Islet of Langerhans (tissue), 1 donor: ENCODE measurements at regions not wholly inside any gene's neighbourhood (a gene's known extent, or its start where the extent isn't known, plus 50 kb on each side); places are given as distances from the start of the nearest gene placed in this dataset.
"Not testable (repeated sequence)": the region's sequence is repeated elsewhere in the genome, so short reads cannot be mapped to it uniquely, and the experiment has no call there.

Experiments
- FAIRE-seq: peaks from one replicate; lab custom pipeline; 2011; peaks lifted over from hg19 to GRCh38; lab: Jason Lieb, UNC

DNA sequence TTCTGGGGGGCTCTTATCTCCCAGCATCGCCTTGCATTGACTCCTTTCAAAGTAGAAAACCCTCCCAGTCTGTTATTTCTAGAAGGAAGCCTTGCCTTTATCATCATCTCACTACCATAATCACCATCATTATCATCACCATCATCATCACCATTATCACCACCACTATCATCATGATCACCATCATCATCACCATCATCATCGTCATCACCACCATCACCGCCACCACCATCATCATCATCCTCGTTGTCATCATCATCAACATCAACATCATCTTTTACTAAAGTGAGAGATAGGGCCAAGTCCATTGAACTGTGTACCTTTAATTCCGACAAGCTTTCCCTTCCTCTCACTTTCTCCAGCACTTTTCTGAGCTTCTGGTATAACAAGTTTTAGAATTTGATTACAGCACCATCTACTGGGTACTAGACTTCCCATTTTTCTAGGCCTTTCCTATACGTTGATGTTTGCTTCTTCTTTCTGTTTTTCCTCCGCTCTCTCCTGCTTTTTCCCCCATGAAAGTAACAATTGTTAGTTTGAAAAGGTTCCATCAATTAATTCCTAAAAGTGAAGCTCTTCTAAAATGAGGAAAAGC is 226.4 kb downstream of the BUB3 start:
- peak; percentile 62 for FAIRE-seq

GRCh38 chr10:123381224-123381623 is 227.0 kb downstream of the BUB3 start:
- no peak for FAIRE-seq

- FAIRE-seq = no peak
Measured at GRCh38 chr10:123382491-123382890, 228.3 kb downstream of the BUB3 start.

DNA sequence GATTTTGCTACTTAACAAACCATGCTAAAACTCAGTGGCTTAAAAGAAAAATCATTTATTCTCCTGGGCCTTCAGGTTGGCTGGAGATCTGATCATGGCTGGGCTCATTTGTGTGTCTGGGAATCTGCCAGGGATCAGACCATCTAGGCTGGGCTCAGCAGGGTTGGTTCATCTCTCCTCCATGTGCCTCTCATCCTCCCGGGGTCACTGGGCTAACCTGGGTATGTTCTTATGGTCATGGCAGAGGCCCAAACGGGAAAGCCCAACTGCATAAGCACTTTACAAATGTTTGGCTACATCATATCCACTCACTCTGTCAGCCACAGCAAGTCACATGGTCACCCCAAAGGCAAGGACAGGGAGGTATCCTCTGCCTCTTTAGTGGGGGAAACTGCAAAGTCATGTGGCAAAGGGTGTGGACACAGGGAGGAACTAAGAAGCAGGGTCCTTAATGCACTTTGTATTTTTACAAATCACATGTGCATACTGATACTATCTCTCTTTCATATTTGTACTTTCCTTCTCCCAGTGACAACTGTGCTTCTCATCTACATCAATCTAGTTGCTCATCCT is 231.4 kb downstream of the BUB3 start:
- FAIRE-seq = no peak

DNA sequence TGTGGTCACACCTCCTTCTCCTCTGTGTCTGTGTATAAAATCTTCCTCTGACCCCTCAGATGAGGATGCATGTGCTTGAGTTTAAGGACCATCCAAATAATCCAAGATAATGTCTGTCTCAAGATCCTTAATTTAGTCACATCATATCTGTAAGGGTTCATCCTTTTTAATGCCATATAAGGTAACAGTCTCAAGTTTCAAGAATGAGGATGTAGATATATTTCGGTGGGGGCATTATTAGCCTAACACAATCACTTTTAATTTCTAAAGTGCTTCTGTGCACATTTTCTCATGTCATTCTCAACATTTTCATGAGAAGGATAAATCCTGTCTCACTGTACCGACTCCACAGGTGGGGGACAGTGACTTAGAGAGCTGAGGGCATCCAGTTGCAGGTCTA is 235.3 kb downstream of the BUB3 start:
- FAIRE-seq = no peak

DNA sequence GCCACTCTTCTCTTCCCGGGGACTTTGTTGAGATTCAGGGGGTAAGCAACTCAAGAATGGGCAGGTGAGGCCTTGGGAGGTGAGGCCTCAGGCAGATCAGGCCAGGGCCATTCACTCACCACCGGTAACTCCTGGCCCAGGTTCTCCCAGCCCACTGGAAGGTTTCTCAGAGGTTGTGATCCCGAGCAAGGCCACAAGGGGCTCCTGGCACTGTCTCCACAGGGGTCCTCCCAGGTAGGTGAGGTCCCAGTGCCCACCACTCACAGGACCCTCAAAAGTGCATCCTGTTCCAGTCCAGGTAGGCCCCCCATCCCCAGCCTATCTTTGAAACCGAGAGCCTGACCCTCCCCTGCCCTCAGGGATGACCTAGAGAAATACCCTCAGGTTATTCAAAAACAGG is 236.1 kb downstream of the BUB3 start:
- FAIRE-seq = no peak

DNA sequence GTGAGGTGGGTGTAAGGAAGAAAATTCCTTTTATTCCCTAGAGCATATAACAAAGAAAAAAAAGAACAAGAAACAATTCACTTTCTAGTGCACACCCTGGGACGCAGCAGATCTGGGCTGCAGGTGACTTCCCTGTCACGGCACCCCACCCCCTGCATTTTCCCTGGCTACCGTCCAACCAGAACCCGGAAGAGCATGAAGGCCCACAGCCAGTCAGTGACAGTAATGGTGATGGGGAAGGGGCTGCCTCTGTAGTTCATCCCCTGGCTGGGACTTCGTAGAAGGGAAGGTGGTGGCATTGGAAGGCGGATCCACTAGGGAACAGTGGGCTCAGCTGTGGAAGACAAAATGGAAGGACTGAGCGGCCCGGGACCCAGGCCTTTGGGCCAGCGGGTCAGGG is 236.7 kb downstream of the BUB3 start:
- no peak for FAIRE-seq

- no peak for FAIRE-seq
Measured at GRCh38 chr10:123391275-123392028, 237.2 kb downstream of the BUB3 start.

- no peak for FAIRE-seq
Measured at GRCh38 chr10:123392182-123392963, 238.2 kb downstream of the BUB3 start.

GRCh38 chr10:123393170-123393569 is 239.0 kb downstream of the BUB3 start:
- FAIRE-seq = no peak

DNA sequence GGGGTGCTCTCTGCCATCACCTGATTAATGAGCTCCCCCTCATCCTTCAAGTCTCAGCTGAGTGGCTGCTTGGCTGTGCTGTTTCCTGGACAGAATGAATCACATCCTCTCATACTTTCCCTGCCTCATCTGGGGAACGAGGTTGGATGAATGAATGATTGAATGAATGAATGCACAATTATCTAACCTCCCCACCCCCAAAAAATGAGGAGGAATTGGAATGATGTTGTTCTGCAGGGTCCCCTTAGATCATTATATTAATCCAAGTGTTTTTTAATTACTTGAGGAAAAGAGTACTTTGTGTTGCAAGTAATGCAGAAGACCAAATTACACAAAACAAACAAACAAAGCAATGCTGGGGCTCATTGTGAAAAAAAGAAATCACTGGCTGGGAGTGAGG is 240.2 kb downstream of the BUB3 start:
- no peak for FAIRE-seq

DNA sequence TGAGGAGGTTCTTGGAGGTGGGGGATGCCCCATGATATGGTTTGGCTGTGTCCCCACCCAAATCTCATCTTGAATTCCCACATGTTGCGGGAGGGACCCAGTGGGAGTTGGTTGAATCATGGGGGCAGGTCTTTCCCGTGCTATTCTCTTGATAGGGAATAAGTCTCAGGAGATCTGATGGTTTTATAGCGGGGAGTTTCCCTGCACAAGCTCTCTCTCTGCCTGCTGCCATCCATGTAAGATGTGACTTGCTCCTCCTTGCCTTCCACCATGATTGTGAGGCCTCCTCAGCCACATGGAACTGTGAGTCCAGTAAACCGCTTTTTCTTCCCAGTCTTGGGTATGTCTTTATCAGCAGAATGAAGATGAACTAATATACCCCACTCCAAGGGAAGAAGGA is 241.0 kb downstream of the BUB3 start:
- FAIRE-seq = not testable (repeated sequence)

DNA sequence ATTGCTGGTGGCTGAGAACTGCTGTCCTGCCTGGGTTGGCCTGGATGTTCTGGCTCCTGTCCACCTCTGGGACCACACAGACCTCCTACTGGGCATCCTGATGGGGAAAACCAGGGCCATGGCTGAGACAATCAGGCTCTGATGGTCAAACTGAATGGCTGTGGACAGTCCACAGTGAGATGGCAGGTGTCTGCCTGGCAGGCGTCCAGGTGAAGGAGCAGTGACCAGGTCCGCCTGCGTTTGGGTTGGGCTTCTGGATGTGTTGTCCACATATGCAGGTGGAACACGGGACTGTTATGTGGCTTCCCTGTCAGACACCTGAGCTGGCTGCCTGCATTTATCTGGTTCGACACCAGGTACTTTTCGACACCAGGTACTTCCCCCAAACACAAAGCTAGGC is 241.7 kb downstream of the BUB3 start:
- no peak for FAIRE-seq

- no peak for FAIRE-seq
Measured at GRCh38 chr10:123398180-123398591, 244.0 kb downstream of the BUB3 start.

DNA sequence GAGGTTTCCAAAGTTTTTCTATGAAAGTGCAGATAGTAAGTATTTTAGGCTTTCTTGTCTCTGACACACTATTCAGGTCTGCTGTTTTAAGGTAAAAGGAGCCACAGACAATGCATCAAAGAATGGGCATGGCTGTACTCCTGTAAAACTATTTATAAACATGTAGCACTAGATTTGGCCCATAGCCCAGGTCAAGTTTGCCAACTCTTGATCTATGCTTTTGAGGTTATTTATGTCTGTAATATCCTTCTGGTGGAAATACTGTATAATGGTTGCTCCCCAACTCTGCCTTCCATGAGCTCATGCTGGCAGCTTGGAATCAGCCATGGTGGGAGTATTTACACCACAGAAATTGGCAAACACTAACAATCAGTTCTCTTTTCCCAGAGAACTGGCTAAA is 244.6 kb downstream of the BUB3 start:
- FAIRE-seq = no peak

GRCh38 chr10:123399276-123399839 is 245.2 kb downstream of the BUB3 start:
- FAIRE-seq = no peak

DNA sequence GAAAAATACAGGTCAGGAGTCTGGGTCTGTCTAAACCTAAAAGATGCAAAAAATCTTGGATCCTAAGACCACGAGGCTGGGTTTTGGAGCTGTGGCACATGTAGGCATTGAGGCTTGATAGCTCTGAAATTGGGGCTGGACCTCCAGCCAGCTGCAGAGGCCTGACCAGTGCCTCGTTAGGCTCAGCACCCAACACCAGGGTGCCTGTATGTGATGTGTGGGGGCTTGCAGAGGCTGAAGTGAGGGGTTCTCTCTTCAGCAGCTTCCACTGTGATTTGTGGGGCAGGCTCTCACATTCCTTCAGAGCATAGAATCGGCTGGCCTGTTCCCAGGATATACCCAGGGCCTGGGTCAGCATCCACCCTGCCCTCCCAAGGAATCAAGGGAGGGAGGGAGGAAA is 247.8 kb downstream of the BUB3 start:
- no peak for FAIRE-seq

GRCh38 chr10:123402656-123403055 is 248.5 kb downstream of the BUB3 start:
- FAIRE-seq = no peak

- no peak for FAIRE-seq
Measured at GRCh38 chr10:123404357-123404756, 250.2 kb downstream of the BUB3 start.

DNA sequence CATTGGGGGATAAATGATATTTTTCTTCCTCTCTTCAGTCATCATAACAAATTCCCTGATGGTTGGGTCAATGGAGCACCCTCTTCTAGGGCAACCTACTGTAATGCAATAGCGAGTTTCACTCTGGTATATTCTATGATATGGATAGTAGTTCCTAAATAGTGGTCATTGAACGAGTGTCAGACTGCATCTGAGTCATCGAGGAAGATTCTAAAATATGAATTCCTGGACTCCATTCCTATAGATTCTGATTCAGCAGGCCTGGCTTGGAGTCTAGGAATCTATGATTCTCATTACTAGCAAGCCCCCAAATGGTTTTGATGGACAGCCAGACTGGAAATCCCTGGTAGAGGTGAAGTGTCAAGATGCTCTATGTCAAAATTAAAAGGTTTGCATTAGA is 254.5 kb downstream of the BUB3 start:
- FAIRE-seq = no peak

DNA sequence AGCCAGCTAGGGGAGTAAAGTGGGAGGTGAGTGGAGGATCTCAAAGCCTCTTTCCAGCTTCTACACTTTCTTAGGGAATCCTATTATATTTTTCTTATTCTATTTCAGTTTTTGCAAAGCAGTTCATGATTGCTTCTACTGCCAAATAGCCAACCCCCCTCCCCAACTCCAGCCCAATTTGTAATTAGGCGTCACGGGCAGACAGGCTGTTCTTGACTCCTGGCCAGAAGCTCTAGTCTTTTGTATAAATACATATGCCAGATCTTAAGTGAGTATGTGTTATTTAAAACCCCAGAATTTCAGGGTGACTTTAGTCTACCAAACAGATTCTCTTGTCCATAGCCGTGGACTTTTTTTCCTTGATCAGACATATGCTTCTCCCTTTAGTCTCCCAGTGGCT is 255.2 kb downstream of the BUB3 start:
- no peak for FAIRE-seq

- no peak for FAIRE-seq
Measured at GRCh38 chr10:123409884-123410283, 255.7 kb downstream of the BUB3 start.

- no peak for FAIRE-seq
Measured at GRCh38 chr10:123413353-123413752, 252.8 kb upstream of the GPR26 start.
